Left kidney (tissue), 1 donor: ENCODE measurements at regions not wholly inside any gene's neighbourhood (a gene's known extent, or its start where the extent isn't known, plus 50 kb on each side); places are given as distances from the start of the nearest gene placed in this dataset.
"Not testable (repeated sequence)": the region's sequence is repeated elsewhere in the genome, so short reads cannot be mapped to it uniquely, and the experiment has no call there.

Source experiments
- DNase-seq: peaks from one replicate; pipeline ENCODE4 v3.0.0-alpha.2; 2013

- no peak for DNase-seq
These were observed 142.8 kb downstream of the DLL1 start for GRCh38 chr6:170147832-170148708.

GRCh38 chr6:170147056-170147787 is 143.7 kb downstream of the DLL1 start:
- DNase-seq, result no peak

GRCh38 chr6:170146640-170147039 is 144.2 kb downstream of the DLL1 start:
- DNase-seq, result no peak

GRCh38 chr6:170146131-170146530 is 144.7 kb downstream of the DLL1 start:
- not testable (repeated sequence) for DNase-seq

- DNase-seq, result not testable (repeated sequence)
These were observed 145.2 kb downstream of the DLL1 start for GRCh38 chr6:170145716-170146115.

- DNase-seq, result no peak
These were observed 145.6 kb downstream of the DLL1 start for GRCh38 chr6:170145272-170145592.

GRCh38 chr6:170144571-170145271 is 146.2 kb downstream of the DLL1 start:
- no peak for DNase-seq

- no peak for DNase-seq
These were observed 147.3 kb downstream of the DLL1 start for GRCh38 chr6:170143401-170144150.

GRCh38 chr6:170142559-170142958 is 148.3 kb downstream of the DLL1 start:
- DNase-seq, result no peak

GRCh38 chr6:170141061-170141460 is 149.8 kb downstream of the DLL1 start:
- DNase-seq, result not testable (repeated sequence)

- no peak for DNase-seq
These were observed 150.7 kb downstream of the DLL1 start for GRCh38 chr6:170140129-170140528.

- no peak for DNase-seq
These were observed 151.3 kb downstream of the DLL1 start for GRCh38 chr6:170139531-170139930.

GRCh38 chr6:170139046-170139445 is 151.8 kb downstream of the DLL1 start:
- not testable (repeated sequence) for DNase-seq

- no peak for DNase-seq
These were observed 152.7 kb downstream of the DLL1 start for GRCh38 chr6:170137911-170138910.

- no peak for DNase-seq
These were observed 153.5 kb downstream of the DLL1 start for GRCh38 chr6:170137176-170137891.

- no peak for DNase-seq
These were observed 154.2 kb downstream of the DLL1 start for GRCh38 chr6:170136541-170137175.

- DNase-seq, result no peak
These were observed 154.9 kb downstream of the DLL1 start for GRCh38 chr6:170135821-170136471.

GRCh38 chr6:170135461-170135820 is 155.4 kb downstream of the DLL1 start:
- DNase-seq, result no peak
